Osteoblast (primary cell): ENCODE measurements at regions not wholly inside any gene's neighbourhood (a gene's known extent, or its start where the extent isn't known, plus 50 kb on each side); places are given as distances from the start of the nearest gene placed in this dataset.
A peak's percentile ranks its signal among the peaks of the same experiment; 100 is the strongest.
"Not testable (repeated sequence)": the region's sequence is repeated elsewhere in the genome, so short reads cannot be mapped to it uniquely, and the experiment has no call there.

Experiments used
- DNase-seq: peaks from one replicate; pipeline ENCODE4 v3.0.0; 2011; ENCODE audit warnings: low spot score, mixed read lengths; ENCODE audit not compliant: insufficient read length; ENCODE audit errors: missing footprints
- H2AFZ ChIP-seq: 2 replicates; pipeline ENCODE4 v1.6.0; 2011; ENCODE audit warnings: mild to moderate bottlenecking, low read length
- H3K27ac ChIP-seq: 2 replicates; pipeline ENCODE4 v1.5.1; 2011; ENCODE audit warnings: mild to moderate bottlenecking, low read depth, low read length, moderate library complexity
- H3K27me3 ChIP-seq: 2 replicates; pipeline ENCODE4 v1.6.0; 2012; ENCODE audit warnings: mild to moderate bottlenecking, control low read depth, inconsistent platforms, low read length, moderate library complexity; ENCODE audit not compliant: insufficient read depth
- H3K36me3 ChIP-seq: 2 replicates; pipeline ENCODE4 v1.5.1; 2011; ENCODE audit warnings: mild to moderate bottlenecking, low read length, control low read depth, moderate library complexity; ENCODE audit not compliant: insufficient read depth
- H3K4me1 ChIP-seq: 2 replicates; pipeline ENCODE4 v1.5.1; 2011; ENCODE audit warnings: mild to moderate bottlenecking, low read length, control low read depth, moderate library complexity; ENCODE audit not compliant: insufficient read depth
- H3K4me2 ChIP-seq: 2 replicates; pipeline ENCODE4 v1.6.0; 2011; ENCODE audit warnings: mild to moderate bottlenecking, low read length; ENCODE audit not compliant: insufficient read depth
- H3K4me3 ChIP-seq: fragments of 200-600 bp; sonication (generic); 3 replicates; pipeline ENCODE4 v1.5.1; 2012; ENCODE audit warnings: mild to moderate bottlenecking, low read length, inconsistent platforms; ENCODE audit not compliant: insufficient read depth
- H3K79me2 ChIP-seq: 2 replicates; pipeline ENCODE4 v1.6.0; 2012; ENCODE audit warnings: mild to moderate bottlenecking, low read length, control low read depth, inconsistent platforms; ENCODE audit not compliant: insufficient read depth
- H3K9me3 ChIP-seq: 2 replicates; pipeline ENCODE4 v1.5.1; 2011; ENCODE audit warnings: low read depth, low read length, control low read depth
- H4K20me1 ChIP-seq: 2 replicates; pipeline ENCODE4 v1.6.0; 2012; ENCODE audit warnings: mild to moderate bottlenecking, low read length, control low read depth; ENCODE audit not compliant: insufficient read depth
- TF ChIP-seq, protein P1 (sequence below): IDR thresholded peaks from 2 replicates; pipeline ENCODE4 v1.5.1; 2011; ENCODE audit warnings: mild to moderate bottlenecking, low read depth, low read length, moderate library complexity; ENCODE audit errors: extremely low read depth

- peaks cover 5% of the 10 kb centered on the region for H3K4me1 ChIP-seq
- no peaks in the 10 kb centered on the region for H3K36me3 ChIP-seq
- no peak for DNase-seq
- no peaks in the 10 kb centered on the region for H4K20me1 ChIP-seq
- H3K27me3 ChIP-seq, result no peaks in the 10 kb centered on the region
- TF ChIP-seq, protein P1, sequence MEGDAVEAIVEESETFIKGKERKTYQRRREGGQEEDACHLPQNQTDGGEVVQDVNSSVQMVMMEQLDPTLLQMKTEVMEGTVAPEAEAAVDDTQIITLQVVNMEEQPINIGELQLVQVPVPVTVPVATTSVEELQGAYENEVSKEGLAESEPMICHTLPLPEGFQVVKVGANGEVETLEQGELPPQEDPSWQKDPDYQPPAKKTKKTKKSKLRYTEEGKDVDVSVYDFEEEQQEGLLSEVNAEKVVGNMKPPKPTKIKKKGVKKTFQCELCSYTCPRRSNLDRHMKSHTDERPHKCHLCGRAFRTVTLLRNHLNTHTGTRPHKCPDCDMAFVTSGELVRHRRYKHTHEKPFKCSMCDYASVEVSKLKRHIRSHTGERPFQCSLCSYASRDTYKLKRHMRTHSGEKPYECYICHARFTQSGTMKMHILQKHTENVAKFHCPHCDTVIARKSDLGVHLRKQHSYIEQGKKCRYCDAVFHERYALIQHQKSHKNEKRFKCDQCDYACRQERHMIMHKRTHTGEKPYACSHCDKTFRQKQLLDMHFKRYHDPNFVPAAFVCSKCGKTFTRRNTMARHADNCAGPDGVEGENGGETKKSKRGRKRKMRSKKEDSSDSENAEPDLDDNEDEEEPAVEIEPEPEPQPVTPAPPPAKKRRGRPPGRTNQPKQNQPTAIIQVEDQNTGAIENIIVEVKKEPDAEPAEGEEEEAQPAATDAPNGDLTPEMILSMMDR, result no peak
- no peaks in the 10 kb centered on the region for H3K9me3 ChIP-seq
- H3K4me3 ChIP-seq, result no peak overlapping the region
- no peak overlapping the region for H3K27ac ChIP-seq
- peak overlapping the region; percentile 42 for H3K4me2 ChIP-seq
- H2AFZ ChIP-seq, result peak overlapping the region; percentile 83
- no peaks in the 10 kb centered on the region for H3K79me2 ChIP-seq
These were observed 690.7 kb upstream of the TBX3 start for GRCh38 chr12:115374480-115375185.

GRCh38 chr12:115371711-115372110, 687.7 kb upstream of the TBX3 start:
- TF ChIP-seq, protein P1, result no peak
- Histone ChIP-seq H3K27ac (no peak overlapping the region), H4K20me1 (no peaks in the 10 kb centered on the region), H3K4me2 (no peak overlapping the region), H3K4me1 (peaks cover 5% of the 10 kb centered on the region), H3K36me3 (no peaks in the 10 kb centered on the region), H3K79me2 (no peaks in the 10 kb centered on the region), H3K4me3 (no peak overlapping the region), H3K9me3 (no peaks in the 10 kb centered on the region), H2AFZ (no peak overlapping the region), H3K27me3 (no peaks in the 10 kb centered on the region)
- DNase-seq, result no peak

- H2AFZ ChIP-seq, result no peak overlapping the region
- H3K79me2 ChIP-seq, result no peaks in the 10 kb centered on the region
- no peak overlapping the region for H3K4me2 ChIP-seq
- no peak overlapping the region for H3K27ac ChIP-seq
- no peaks in the 10 kb centered on the region for H3K27me3 ChIP-seq
- DNase-seq, result no peak
- H3K9me3 ChIP-seq, result no peaks in the 10 kb centered on the region
- no peaks in the 10 kb centered on the region for H4K20me1 ChIP-seq
- no peak overlapping the region for H3K4me3 ChIP-seq
- TF ChIP-seq, protein P1, result no peak
- H3K36me3 ChIP-seq, result no peaks in the 10 kb centered on the region
- H3K4me1 ChIP-seq, result peaks cover 4% of the 10 kb centered on the region
These were observed 686.7 kb upstream of the TBX3 start for GRCh38 chr12:115370650-115371049.

DNA sequence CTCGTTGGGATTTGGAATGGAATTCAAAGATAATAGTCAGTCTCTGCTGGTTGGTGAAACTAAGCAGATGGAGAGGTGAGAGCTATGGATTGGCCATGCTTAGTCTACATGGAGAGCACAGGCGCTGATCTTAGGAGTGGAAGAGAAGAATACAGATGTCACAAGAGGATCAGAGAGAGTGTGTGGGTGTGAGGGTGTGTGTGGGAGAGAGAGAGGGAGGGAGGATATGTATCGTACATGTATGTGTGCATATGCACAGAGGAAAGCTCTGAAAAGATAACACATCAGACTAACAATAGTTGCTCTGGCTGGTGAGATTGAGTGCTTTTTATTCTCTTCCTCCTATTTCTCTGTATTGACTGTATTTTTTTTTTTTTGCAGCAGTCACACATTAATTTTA, 686.2 kb upstream of the TBX3 start:
- TF ChIP-seq, protein P1, result no peak
- Histone ChIP-seq H3K9me3 (no peaks in the 10 kb centered on the region), H3K4me1 (no peaks in the 10 kb centered on the region), H3K36me3 (no peaks in the 10 kb centered on the region), H3K27ac (no peak overlapping the region), H3K27me3 (no peaks in the 10 kb centered on the region), H3K4me3 (no peak overlapping the region), H2AFZ (no peak overlapping the region), H3K4me2 (no peak overlapping the region), H4K20me1 (no peaks in the 10 kb centered on the region), H3K79me2 (no peaks in the 10 kb centered on the region)
- no peak for DNase-seq

DNA sequence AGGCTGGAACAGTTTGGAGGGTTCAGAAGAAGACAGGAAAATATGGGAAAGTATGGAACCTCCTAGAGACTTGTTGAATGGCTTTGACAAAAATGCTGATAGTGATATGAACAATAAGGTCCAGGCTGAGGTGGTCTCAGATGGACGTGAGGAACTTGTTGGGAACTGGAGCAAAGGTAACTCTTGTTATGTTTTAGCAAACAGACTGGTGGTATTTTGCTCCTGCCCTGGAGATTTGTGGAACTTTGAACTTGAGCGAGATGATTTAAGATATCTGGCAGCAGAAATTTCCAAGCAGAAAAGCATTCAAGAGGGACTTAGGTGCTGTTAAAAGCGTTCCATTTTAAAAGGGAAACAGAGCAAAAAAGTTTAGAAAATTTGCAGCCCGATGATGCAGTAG, 682.3 kb upstream of the TBX3 start:
- H2AFZ ChIP-seq, H3K27ac ChIP-seq, H3K4me3 ChIP-seq, H3K27me3 ChIP-seq, H3K79me2 ChIP-seq, H3K9me3 ChIP-seq, H3K36me3 ChIP-seq, H3K4me2 ChIP-seq, H3K4me1 ChIP-seq, DNase-seq, H4K20me1 ChIP-seq: not testable (repeated sequence)

- H3K9me3 ChIP-seq, H2AFZ ChIP-seq, H3K4me1 ChIP-seq, H4K20me1 ChIP-seq, H3K4me3 ChIP-seq, H3K4me2 ChIP-seq, H3K79me2 ChIP-seq, H3K27me3 ChIP-seq, H3K27ac ChIP-seq, H3K36me3 ChIP-seq, DNase-seq: not testable (repeated sequence)
These were observed 681.8 kb upstream of the TBX3 start for GRCh38 chr12:115365765-115366164.
